Fibroblast of mammary gland (primary cell): ENCODE measurements at regions not wholly inside any gene's neighbourhood (a gene's known extent, or its start where the extent isn't known, plus 50 kb on each side); places are given as distances from the start of the nearest gene placed in this dataset.

Experiments used
- DNase-seq: peaks from one replicate; pipeline ENCODE4 v3.0.0-alpha.2; 2010; ENCODE audit warnings: low read depth
- H3K4me3 ChIP-seq: 2 replicates; pipeline ENCODE4 v1.5.1; 2011; ENCODE audit warnings: low read depth, mild to moderate bottlenecking, low read length, moderate library complexity; ENCODE audit not compliant: control insufficient read depth
- TF ChIP-seq, protein P1 (sequence below): conservative IDR thresholded peaks from 2 replicates; pipeline ENCODE4 v1.5.1; 2011; ENCODE audit warnings: low read depth, low read length, inconsistent platforms; ENCODE audit not compliant: control insufficient read depth, insufficient read depth

GRCh38 chrX:122092978-122093377 lies 1045.6 kb downstream of the GLUD2 start:
- H3K4me3 ChIP-seq, result no peak overlapping the region
- no peak for DNase-seq
- TF ChIP-seq, protein P1, sequence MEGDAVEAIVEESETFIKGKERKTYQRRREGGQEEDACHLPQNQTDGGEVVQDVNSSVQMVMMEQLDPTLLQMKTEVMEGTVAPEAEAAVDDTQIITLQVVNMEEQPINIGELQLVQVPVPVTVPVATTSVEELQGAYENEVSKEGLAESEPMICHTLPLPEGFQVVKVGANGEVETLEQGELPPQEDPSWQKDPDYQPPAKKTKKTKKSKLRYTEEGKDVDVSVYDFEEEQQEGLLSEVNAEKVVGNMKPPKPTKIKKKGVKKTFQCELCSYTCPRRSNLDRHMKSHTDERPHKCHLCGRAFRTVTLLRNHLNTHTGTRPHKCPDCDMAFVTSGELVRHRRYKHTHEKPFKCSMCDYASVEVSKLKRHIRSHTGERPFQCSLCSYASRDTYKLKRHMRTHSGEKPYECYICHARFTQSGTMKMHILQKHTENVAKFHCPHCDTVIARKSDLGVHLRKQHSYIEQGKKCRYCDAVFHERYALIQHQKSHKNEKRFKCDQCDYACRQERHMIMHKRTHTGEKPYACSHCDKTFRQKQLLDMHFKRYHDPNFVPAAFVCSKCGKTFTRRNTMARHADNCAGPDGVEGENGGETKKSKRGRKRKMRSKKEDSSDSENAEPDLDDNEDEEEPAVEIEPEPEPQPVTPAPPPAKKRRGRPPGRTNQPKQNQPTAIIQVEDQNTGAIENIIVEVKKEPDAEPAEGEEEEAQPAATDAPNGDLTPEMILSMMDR, result peak; percentile 18

GRCh38 chrX:122094611-122095010 lies 1047.2 kb downstream of the GLUD2 start:
- H3K4me3 ChIP-seq, result no peak overlapping the region
- DNase-seq, result peak; percentile 69
- TF ChIP-seq, protein P1, result no peak

DNA sequence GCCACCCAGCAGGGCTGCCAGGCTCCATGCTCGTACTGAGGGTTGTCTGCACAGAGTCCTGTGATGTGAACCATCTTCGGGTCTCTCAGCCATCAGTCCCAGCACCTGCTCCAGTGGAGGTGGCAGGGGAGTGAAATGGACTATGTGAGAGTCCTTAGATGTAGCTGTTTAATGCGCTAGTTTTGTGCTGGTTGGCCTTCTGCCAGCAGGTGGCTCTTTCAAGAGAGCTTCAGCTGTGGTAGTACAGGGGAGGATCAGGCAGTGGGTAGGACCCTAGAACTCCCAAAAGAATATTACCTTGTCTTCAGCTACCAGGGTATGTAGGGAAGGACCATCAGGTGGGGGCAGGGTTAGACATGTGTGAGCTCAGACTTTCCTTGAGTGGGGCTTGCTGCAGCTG lies 1066.0 kb downstream of the GLUD2 start:
- no peak overlapping the region for H3K4me3 ChIP-seq
- DNase-seq, result no peak
- TF ChIP-seq, protein P1, result no peak

DNA sequence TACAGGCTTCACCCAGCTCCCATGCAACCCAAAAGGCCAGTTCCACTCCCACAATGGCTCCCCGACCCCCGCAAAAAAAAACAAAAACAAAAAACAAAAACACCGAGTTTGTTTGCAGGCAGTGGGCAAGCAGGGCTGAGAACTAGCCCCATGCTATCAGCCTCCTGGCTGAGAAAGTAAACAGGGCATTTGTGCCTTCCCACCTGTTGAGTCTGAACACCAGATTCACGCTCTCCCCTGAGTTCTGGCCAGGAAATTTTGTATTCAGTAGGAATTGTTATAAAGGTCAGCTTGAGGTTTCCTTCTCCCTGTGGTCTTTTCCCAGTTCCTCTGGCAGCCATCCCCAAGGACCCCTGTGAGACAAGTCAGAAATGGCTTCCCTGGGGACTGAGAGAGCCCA lies 1066.5 kb downstream of the GLUD2 start:
- no peak overlapping the region for H3K4me3 ChIP-seq
- no peak for DNase-seq
- TF ChIP-seq, protein P1, result no peak

DNA sequence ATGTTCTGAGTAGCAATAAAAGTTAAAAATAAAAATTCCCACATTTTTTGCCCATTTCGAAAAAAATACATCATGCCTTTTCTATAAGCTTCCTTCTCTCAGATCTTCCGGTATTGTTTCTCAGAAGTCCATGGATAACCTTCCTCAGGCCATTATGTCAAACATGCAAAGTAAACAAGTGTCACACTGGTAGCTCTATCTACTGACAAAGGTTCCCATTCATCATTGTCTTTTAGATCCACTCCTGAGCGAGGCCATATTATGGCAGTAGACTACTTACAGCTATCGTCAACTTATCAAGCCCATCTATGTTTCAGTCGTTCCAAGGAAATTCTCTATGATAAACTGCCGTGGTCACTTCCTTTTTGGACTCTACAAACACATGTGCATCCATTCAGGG lies 1068.2 kb downstream of the GLUD2 start:
- no peak overlapping the region for H3K4me3 ChIP-seq
- DNase-seq, result no peak
- TF ChIP-seq, protein P1, result no peak

GRCh38 chrX:122119361-122119760 lies 1064.7 kb upstream of the GRIA3 start:
- H3K4me3 ChIP-seq, result no peak overlapping the region
- TF ChIP-seq, protein P1, result no peak
- no peak for DNase-seq

GRCh38 chrX:122122274-122122673 lies 1061.8 kb upstream of the GRIA3 start:
- H3K4me3 ChIP-seq, result no peak overlapping the region
- DNase-seq, result no peak
- TF ChIP-seq, protein P1, result no peak
